ENCODE measurements at regions not wholly inside any gene's neighbourhood (a gene's known extent, or its start where the extent isn't known, plus 50 kb on each side); places are given as distances from the start of the nearest gene placed in this dataset.

DNA sequence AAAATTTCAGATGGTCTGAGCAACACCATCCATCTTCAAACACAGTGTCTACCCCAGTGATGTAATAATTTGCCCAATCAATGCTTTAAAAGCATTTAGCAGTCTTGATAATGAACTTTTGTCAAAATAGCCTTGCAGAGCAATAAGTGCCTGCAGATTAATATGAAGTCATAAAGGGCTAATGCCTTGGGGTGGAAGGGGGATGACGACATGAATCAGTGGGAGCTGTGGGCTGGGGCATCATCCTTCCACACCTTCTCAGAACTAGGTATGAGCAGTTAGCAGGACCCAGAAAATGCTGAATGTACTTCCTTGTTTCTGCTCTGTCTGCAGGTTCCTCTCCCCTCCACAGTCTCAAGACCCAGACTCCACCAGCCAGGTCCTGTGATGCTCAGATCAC lies 166.2 kb upstream of the MAFB start:
- TF ChIP-seq RAD21 (IDR thresholded peaks at IDR 0.05; ENCODE audit: low read depth), result no peak
- no peak for TF ChIP-seq ZBTB7A (IDR thresholded peaks at IDR 0.05; ENCODE audit: low read depth)
- no peak for TF ChIP-seq TCF12 (IDR thresholded peaks at IDR 0.05; ENCODE audit: low read depth)
- TF ChIP-seq, protein P1, sequence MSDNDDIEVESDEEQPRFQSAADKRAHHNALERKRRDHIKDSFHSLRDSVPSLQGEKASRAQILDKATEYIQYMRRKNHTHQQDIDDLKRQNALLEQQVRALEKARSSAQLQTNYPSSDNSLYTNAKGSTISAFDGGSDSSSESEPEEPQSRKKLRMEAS (IDR thresholded peaks at IDR 0.05), result no peak

DNA sequence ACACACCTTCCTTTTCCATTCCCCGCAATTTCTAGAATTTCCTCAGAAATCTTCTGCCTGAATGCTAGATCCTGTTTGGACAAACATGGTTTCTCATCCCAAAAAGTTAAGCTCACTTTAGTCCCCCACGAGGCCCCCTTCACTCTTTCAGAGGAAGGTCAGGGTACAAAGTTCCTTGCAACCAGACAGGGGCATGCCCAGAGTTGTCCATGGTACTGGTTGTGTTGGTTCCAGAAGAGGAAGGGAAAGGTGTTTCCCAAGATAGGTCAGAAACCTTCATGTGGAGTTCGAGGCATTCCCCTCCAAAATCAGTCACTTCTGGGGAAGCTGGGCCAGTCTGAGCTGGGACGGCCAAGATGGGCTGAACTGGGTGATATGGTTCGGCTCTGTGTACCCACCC lies 167.6 kb upstream of the MAFB start:
- TF ChIP-seq, protein P2, sequence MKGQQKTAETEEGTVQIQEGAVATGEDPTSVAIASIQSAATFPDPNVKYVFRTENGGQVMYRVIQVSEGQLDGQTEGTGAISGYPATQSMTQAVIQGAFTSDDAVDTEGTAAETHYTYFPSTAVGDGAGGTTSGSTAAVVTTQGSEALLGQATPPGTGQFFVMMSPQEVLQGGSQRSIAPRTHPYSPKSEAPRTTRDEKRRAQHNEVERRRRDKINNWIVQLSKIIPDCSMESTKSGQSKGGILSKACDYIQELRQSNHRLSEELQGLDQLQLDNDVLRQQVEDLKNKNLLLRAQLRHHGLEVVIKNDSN (IDR thresholded peaks at IDR 0.05), result no peak
- TF ChIP-seq CREB1 (IDR thresholded peaks at IDR 0.05; ENCODE audit: low read depth), result no peak
- TF ChIP-seq, protein P3, sequence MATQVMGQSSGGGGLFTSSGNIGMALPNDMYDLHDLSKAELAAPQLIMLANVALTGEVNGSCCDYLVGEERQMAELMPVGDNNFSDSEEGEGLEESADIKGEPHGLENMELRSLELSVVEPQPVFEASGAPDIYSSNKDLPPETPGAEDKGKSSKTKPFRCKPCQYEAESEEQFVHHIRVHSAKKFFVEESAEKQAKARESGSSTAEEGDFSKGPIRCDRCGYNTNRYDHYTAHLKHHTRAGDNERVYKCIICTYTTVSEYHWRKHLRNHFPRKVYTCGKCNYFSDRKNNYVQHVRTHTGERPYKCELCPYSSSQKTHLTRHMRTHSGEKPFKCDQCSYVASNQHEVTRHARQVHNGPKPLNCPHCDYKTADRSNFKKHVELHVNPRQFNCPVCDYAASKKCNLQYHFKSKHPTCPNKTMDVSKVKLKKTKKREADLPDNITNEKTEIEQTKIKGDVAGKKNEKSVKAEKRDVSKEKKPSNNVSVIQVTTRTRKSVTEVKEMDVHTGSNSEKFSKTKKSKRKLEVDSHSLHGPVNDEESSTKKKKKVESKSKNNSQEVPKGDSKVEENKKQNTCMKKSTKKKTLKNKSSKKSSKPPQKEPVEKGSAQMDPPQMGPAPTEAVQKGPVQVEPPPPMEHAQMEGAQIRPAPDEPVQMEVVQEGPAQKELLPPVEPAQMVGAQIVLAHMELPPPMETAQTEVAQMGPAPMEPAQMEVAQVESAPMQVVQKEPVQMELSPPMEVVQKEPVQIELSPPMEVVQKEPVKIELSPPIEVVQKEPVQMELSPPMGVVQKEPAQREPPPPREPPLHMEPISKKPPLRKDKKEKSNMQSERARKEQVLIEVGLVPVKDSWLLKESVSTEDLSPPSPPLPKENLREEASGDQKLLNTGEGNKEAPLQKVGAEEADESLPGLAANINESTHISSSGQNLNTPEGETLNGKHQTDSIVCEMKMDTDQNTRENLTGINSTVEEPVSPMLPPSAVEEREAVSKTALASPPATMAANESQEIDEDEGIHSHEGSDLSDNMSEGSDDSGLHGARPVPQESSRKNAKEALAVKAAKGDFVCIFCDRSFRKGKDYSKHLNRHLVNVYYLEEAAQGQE (IDR thresholded peaks at IDR 0.05; ENCODE audit: low read depth), result peak; percentile 40; the same call in 1 of the 2 replicates
- no peak for TF ChIP-seq ZBTB7A (IDR thresholded peaks at IDR 0.05; ENCODE audit: low read depth)
- TF ChIP-seq NFIC (IDR thresholded peaks at IDR 0.05), result no peak

- TF ChIP-seq, protein P2 (IDR thresholded peaks at IDR 0.05), result no peak
- no peak for TF ChIP-seq ZBTB7A (IDR thresholded peaks at IDR 0.05; ENCODE audit: low read depth)
- TF ChIP-seq CREB1 (IDR thresholded peaks at IDR 0.05; ENCODE audit: low read depth), result no peak
- no peak for TF ChIP-seq EP300 (IDR thresholded peaks at IDR 0.05; ENCODE audit: borderline replicate concordance)
- TF ChIP-seq CEBPB (IDR thresholded peaks at IDR 0.05), result no peak
- no peak for TF ChIP-seq TCF12 (IDR thresholded peaks at IDR 0.05; ENCODE audit: low read depth)
- TF ChIP-seq FOXM1 (IDR thresholded peaks at IDR 0.05; ENCODE audit: borderline replicate concordance, low read depth), result no peak
- TF ChIP-seq, protein P1 (IDR thresholded peaks at IDR 0.05), result no peak
- no peak for TF ChIP-seq EGR1 (IDR thresholded peaks at IDR 0.05)
- TF ChIP-seq TAF1 (IDR thresholded peaks at IDR 0.05; ENCODE audit: low read depth), result no peak
- TF ChIP-seq YY1 (IDR thresholded peaks at IDR 0.05; ENCODE audit: low read depth), result no peak
- no peak for TF ChIP-seq NFIC (IDR thresholded peaks at IDR 0.05)
- TF ChIP-seq, protein P3 (IDR thresholded peaks at IDR 0.05; ENCODE audit: low read depth), result no peak
- TF ChIP-seq RAD21 (IDR thresholded peaks at IDR 0.05; ENCODE audit: low read depth), result no peak
Observed at GRCh38 chr20:40860487-40860902, 168.1 kb upstream of the TOP1 start.

DNA sequence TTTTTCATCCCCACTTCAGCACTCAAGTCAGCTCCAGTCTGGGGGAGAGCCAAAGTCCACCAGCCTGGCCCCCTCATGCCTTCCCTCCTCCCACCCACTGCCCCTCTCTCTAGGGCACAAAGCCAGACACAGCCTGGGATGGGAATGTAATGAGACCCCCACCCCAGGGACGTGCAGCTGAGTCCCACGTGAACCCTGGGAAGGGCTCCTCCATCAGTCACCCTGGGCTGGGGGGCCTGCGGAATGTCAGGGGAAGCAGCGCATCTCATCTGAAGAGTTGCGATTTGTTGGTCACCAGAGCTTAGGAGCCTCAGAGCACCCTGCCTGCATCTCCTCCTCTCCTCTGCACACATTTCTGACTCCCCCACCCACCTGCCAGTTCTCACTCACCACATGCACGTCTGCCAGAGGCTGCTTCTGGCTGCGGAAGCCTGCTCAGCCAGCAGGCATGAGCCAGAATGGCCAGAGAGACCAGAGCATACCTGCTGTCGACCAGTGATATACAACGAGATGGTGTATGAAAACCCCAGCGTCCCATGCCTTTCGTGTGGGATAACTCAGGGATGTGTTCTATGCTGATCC lies 167.1 kb upstream of the TOP1 start:
- TF ChIP-seq EGR1 (IDR thresholded peaks at IDR 0.05) (no peak), CEBPB (IDR thresholded peaks at IDR 0.05) (no peak), FOXM1 (IDR thresholded peaks at IDR 0.05; ENCODE audit: borderline replicate concordance, low read depth) (no peak), RAD21 (IDR thresholded peaks at IDR 0.05; ENCODE audit: low read depth) (no peak), TCF12 (IDR thresholded peaks at IDR 0.05; ENCODE audit: low read depth) (no peak), YY1 (IDR thresholded peaks at IDR 0.05; ENCODE audit: low read depth) (no peak), CREB1 (IDR thresholded peaks at IDR 0.05; ENCODE audit: low read depth) (no peak), TEAD4 (IDR thresholded peaks at IDR 0.05) (no peak), EP300 (IDR thresholded peaks at IDR 0.05; ENCODE audit: borderline replicate concordance) (no peak), NFIC (IDR thresholded peaks at IDR 0.05) (no peak), ZBTB7A (IDR thresholded peaks at IDR 0.05; ENCODE audit: low read depth) (no peak), TAF1 (IDR thresholded peaks at IDR 0.05; ENCODE audit: low read depth) (no peak)
- TF ChIP-seq, protein P3 (IDR thresholded peaks at IDR 0.05; ENCODE audit: low read depth), result no peak
- TF ChIP-seq, protein P1 (IDR thresholded peaks at IDR 0.05), result no peak
- TF ChIP-seq, protein P2 (IDR thresholded peaks at IDR 0.05), result no peak

All from Ishikawa (cell line).